Erythroblast (primary cell): ENCODE measurements at regions not wholly inside any gene's neighbourhood (a gene's known extent, or its start where the extent isn't known, plus 50 kb on each side); places are given as distances from the start of the nearest gene placed in this dataset.

Experiments
- GATA1 ChIP-seq: IDR thresholded peaks from 2 replicates; pipeline ENCODE4 v1.6.1; 2011; ENCODE audit warnings: low read depth, mild to moderate bottlenecking, control low read depth, low read length, moderate library complexity
- POLR2A ChIP-seq: IDR thresholded peaks from 2 replicates; pipeline ENCODE4 v1.6.1; 2011; ENCODE audit warnings: mild to moderate bottlenecking, low read length

DNA sequence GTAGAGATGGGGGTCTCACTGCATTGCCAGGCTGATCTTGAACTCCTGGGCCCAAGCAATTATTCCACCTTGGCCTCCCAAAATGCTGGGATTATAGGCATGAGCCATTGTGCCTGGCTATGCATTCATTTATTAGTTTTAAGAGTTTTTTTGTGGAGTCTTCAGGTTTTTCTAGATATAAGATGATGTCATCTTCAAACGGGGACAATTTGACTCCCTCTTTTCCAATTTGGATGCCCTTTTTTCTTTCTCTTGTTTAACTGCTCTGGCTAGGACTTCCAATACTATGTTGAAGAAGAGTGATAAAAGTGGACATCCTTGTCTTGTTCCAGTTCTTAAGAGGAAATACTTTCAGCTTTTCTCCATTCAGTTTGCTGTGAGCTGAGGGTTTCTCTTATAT, 113.7 kb upstream of the PARD3B start:
- TF ChIP-seq POLR2A = no peak
- TF ChIP-seq GATA1 = no peak
